LNCaP clone FGC (cell line): ENCODE measurements at regions not wholly inside any gene's neighbourhood (a gene's known extent, or its start where the extent isn't known, plus 50 kb on each side); places are given as distances from the start of the nearest gene placed in this dataset.

Experiments used
- DNase-seq: peaks from one replicate; pipeline ENCODE4 v3.0.0-alpha.2; 2011; ENCODE audit warnings: low read depth
- H3K4me3 ChIP-seq: 2 replicates; pipeline ENCODE4 v1.5.1; 2011; ENCODE audit warnings: mild to moderate bottlenecking, low read depth, low read length, control low read depth
- TF ChIP-seq, protein P1 (sequence below): IDR thresholded peaks from 2 replicates; pipeline ENCODE4 v1.5.1; 2012; ENCODE audit warnings: mild to moderate bottlenecking; ENCODE audit not compliant: control insufficient read depth, insufficient read depth; ENCODE audit errors: extremely low read depth

DNA sequence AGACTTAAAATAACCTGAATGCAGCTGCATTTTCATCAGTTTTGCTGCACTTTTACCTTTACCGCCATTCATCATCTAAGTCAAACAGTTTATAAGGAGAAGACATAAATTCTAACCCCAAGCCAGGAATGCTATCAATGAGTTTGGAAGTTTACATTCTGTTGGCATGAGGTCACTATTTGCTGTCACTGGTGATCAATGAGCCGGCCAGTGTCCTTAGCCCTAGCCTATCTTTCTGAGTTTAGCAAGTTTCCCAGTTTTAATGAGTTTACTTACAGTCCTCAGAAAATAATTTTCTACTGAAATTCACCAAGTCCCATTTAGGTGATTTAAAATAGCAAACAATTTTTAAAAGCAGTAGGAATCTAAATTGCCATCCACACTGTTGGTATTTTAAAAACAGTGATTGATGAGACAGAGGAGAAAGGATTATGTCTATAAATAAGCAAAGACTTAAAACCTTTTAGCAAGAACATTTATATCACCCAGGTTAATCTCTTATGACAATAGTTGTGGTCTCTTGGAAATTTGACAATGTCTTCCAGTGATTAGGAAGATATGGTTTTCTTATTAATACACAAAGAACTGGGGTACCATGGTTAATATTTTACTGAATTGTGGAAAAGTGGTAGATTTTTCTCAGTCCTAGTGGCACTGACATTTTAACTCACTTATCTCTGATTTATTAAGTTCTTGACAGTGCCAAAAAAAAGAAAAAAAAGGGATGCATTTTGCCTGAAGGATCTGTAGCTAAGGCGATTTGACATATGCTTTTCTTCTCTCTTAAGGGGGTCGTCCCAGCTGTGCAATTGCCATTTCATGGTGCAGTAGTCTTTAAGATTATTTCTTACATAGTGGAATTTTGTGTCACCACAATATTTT, 443.4 kb upstream of the ANKRD30A start:
- TF ChIP-seq, protein P1, sequence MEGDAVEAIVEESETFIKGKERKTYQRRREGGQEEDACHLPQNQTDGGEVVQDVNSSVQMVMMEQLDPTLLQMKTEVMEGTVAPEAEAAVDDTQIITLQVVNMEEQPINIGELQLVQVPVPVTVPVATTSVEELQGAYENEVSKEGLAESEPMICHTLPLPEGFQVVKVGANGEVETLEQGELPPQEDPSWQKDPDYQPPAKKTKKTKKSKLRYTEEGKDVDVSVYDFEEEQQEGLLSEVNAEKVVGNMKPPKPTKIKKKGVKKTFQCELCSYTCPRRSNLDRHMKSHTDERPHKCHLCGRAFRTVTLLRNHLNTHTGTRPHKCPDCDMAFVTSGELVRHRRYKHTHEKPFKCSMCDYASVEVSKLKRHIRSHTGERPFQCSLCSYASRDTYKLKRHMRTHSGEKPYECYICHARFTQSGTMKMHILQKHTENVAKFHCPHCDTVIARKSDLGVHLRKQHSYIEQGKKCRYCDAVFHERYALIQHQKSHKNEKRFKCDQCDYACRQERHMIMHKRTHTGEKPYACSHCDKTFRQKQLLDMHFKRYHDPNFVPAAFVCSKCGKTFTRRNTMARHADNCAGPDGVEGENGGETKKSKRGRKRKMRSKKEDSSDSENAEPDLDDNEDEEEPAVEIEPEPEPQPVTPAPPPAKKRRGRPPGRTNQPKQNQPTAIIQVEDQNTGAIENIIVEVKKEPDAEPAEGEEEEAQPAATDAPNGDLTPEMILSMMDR: no peak
- no peak for DNase-seq
- no peak overlapping the region for H3K4me3 ChIP-seq

DNA sequence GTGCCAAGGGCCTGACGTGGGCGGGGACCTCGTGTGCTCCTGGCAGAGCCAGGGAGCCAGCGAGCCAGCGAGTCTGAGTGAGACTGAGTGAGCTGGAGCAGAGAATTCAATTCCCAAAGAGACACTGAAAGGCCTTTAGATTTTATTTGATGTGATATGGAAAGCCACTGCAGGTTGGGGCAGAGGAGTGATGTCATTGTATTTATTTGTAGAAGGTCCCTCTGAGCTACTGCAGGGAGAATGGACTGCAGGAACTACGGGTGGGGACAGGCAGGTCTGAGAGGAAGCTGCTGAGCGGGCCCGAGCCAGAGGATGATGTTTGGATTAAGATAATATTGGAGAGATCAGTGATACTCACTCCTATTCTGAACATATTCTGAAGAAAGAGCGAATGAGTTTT, 445.8 kb upstream of the ANKRD30A start:
- DNase-seq: no peak
- TF ChIP-seq, protein P1: no peak
- H3K4me3 ChIP-seq: no peak overlapping the region

DNA sequence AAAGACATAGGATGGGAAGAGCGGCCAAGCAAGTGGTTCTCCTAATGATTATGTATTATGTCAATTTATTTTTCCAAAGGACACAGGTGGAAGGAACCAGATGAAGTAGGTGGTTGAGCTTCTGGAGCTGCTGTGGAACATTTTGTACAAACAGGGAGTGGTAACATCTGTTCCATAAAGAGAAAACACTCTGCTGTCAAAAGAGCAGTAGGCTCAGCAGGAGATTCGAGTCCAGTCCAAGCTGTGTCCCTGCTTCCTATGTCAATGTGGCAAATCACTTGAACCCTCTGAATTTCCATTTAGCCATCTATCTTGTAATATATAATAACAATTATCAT, 448.0 kb upstream of the ANKRD30A start:
- DNase-seq: no peak
- H3K4me3 ChIP-seq: no peak overlapping the region
- TF ChIP-seq, protein P1: no peak

DNA sequence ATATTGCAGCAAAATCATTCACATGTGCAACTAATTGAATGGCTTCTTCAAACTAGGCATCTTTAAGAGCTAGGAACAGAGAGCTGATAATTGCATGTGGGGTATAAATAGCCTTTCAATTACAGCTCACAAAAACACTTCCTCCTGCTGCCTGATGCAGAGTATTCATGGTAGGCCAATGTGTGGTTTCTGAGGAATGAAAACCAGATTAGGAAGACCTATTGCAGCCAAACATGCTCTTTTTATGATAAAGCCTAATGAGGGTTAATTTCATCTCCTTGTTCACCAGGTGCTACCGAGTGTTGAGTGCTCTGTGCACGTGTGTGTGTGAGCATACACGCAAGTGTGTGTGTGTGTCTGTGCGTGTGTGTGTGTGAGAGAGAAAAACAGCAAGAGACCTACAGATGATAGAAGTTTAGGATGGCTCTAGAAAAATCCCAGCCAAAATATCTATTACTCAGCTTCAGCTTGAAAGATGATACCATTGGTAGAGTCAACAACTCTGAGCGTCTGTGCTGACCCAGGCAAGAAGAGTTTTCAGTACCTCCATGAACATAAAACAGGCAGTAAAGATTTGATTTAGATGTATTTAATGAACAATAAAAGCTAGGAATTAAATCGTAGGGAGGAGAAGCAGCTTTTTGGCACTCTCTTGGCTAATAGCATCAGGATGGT, 448.5 kb upstream of the ANKRD30A start:
- no peak overlapping the region for H3K4me3 ChIP-seq
- TF ChIP-seq, protein P1: no peak
- no peak for DNase-seq

DNA sequence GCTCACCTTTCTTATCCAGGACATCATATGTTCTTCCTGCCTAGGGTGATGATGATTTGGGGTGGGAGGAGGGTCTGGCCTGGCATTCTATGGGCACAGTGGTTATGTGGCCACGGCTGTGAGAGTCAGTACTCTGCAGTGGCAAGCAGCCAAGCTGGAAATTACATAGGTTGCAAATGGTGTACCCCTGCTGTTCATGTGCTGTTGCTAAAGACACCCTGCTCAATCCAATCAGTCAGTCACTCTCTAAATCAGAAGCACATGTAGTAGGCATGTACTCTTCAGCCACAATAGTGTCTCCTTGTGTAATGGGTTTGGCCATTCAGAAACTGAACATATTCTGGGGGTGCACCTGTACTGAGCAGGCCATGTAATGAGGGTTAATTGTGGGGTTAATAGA, 449.1 kb upstream of the ANKRD30A start:
- DNase-seq: no peak
- TF ChIP-seq, protein P1: no peak
- H3K4me3 ChIP-seq: no peak overlapping the region

DNA sequence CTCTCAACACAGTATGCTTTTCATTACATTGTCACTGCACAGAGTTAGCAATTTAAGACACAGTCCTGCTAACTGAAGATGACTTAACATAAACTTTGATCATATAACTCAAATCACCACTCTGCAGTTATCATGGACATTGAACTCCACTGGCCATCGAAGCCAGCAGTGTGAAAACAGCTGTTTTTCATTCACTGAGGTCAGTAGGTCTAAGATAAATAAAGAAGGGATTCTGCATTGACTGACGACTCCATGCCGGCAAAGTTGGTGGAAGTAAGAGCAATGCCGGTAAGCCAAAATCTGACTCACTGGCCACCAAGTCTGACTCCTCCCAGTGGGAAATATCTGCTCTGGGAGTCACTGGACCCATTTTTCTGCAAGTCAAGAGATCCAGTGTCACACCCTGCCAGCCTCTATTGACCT, 449.9 kb upstream of the ANKRD30A start:
- H3K4me3 ChIP-seq: no peak overlapping the region
- no peak for DNase-seq
- TF ChIP-seq, protein P1: no peak
